ENCODE measurements at regions not wholly inside any gene's neighbourhood (a gene's known extent, or its start where the extent isn't known, plus 50 kb on each side); places are given as distances from the start of the nearest gene placed in this dataset.

DNA sequence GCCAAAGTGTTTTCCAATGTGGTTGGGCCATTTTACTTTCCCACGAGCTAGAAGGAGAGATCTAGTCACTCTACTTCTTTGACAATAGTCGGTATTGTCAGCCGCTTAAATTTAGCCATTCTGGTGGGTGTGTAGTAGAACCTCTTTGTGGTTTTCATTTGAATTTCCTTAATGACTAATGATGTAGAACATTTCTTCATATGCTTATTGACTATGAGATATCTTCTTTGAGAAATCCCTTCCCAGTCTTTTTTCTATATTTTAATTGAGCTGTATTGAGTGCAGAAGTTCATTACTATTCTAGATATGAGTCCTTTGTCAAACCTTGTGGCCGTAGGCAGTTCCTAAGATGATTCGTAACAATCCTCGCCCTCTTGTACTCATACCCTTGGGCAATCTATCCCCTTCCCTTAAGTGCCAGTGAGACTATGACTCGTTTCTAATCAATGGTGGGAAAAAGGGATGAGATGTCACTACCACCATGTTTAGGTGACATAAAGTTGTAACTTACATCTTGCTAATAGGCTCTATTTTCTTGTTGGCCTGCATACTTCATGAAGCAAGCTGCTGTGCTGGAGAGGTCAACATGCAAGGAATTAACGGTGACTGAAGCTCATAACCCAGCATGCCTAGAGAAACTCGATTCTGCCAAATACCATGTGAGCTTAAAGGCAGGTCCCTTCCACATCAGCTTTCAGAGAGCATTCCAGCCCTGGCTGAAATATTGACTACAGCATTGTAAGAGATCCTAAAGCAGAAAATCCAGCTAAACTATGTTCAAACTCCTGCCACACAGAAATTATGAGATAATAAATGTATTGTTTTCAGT is 817.9 kb upstream of the SOX9 start:
- Histone ChIP-seq H3K4me1 (ENCODE audit: control insufficient read depth in 2 of 2, insufficient read depth in 2 of 2, low read length in 2 of 2) (no peaks in the 10 kb centered on the region), H3K9me3 (ENCODE audit: control insufficient read depth in 2 of 2, insufficient read depth in 1 of 2, low read length in 1 of 2) (peaks cover 0 to 8% of the 10 kb centered on the region in 2 donors), H3K27me3 (ENCODE audit: control insufficient read depth in 2 of 2, insufficient read depth in 1 of 2, low read length in 1 of 2) (no peaks in the 10 kb centered on the region), H3K27ac (ENCODE audit: low read depth in 1 of 2, low read length in 1 of 2) (no peak overlapping the region), H3K4me3 (ENCODE audit: low read length in 2 of 2) (no peak overlapping the region), H3K36me3 (ENCODE audit: control insufficient read depth in 2 of 2, insufficient read depth in 2 of 2, low read length in 1 of 2) (no peaks in the 10 kb centered on the region)
- no peak for DNase-seq (ENCODE audit: low read depth in 6 of 9, low spot score in 9 of 9)
- WGBS = 91% methylated on average over 9 of the region's 9 CpGs

DNA sequence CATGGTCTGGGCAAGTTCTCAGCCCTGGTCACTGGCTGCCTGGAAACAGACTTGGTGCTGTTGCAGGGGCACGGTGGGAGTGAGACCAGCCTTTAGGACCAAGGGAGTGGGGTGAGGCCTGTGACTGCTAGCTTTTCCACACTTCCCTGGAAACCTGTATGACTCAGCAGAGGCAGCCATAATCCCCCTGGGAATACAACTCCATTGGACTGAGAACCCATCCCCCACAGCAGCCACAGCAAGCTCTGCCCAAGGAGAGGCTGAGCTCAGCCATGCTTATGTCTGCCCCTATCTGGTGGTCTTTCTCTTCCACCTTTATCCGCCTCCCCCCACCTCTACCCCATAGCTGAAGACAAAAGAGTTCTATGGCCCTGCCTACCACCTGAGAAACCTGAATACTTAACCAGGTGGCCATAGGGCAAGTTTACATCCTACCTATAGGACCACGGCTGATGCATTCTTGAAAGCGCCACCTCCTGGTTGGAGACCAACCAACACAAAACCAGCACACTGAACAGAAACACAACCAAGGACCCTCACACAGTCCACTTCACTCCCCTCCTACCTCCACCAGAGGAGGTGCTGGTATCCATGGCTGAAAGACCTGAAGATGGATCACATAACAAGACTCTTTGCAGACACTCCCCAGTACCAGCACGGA is 816.2 kb upstream of the SOX9 start:
- no peak overlapping the region for H3K4me3 ChIP-seq (ENCODE audit: low read length in 2 of 2)
- no peaks in the 10 kb centered on the region for H3K4me1 ChIP-seq (ENCODE audit: control insufficient read depth in 2 of 2, insufficient read depth in 2 of 2, low read length in 2 of 2)
- 93% methylated on average over 5 of the region's 5 CpGs for WGBS
- H3K9me3 ChIP-seq (ENCODE audit: control insufficient read depth in 2 of 2, insufficient read depth in 1 of 2, low read length in 1 of 2) = peaks cover 0 to 8% of the 10 kb centered on the region in 2 donors
- H3K27me3 ChIP-seq (ENCODE audit: control insufficient read depth in 2 of 2, insufficient read depth in 1 of 2, low read length in 1 of 2) = no peaks in the 10 kb centered on the region
- DNase-seq (ENCODE audit: low read depth in 6 of 9, low spot score in 9 of 9) = no peak
- H3K36me3 ChIP-seq (ENCODE audit: control insufficient read depth in 2 of 2, insufficient read depth in 2 of 2, low read length in 1 of 2) = no peaks in the 10 kb centered on the region
- no peak overlapping the region for H3K27ac ChIP-seq (ENCODE audit: low read depth in 1 of 2, low read length in 1 of 2)

DNA sequence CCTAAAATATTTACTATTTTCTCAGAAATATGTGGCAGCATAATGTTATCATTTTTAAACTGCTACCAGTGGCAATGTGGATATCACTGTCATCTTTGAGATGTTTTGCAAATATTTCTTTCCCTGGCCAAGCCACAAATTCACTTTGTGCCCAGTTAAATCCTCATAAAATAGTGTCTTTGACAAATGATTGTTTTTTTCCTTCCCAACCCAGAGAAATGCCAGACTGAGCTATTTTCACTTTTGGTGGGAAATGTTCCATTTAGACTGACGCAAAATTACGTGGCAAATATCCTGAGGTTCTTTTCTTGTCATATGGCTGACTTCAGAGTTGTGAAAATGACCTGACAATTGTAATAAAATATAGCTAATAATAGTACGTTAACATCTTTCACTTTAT is 807.0 kb upstream of the SOX9 start:
- Histone ChIP-seq H3K36me3 (ENCODE audit: control insufficient read depth in 2 of 2, insufficient read depth in 2 of 2, low read length in 1 of 2) (no peaks in the 10 kb centered on the region), H3K9me3 (ENCODE audit: control insufficient read depth in 2 of 2, insufficient read depth in 1 of 2, low read length in 1 of 2) (no peaks in the 10 kb centered on the region), H3K4me3 (ENCODE audit: low read length in 2 of 2) (no peak overlapping the region), H3K27ac (ENCODE audit: low read depth in 1 of 2, low read length in 1 of 2) (no peak overlapping the region), H3K27me3 (ENCODE audit: control insufficient read depth in 2 of 2, insufficient read depth in 1 of 2, low read length in 1 of 2) (no peaks in the 10 kb centered on the region), H3K4me1 (ENCODE audit: control insufficient read depth in 2 of 2, insufficient read depth in 2 of 2, low read length in 2 of 2) (no peaks in the 10 kb centered on the region)
- 57% methylated on average over 3 of the region's 3 CpGs for WGBS
- no peak for DNase-seq (ENCODE audit: low read depth in 6 of 9, low spot score in 9 of 9)

DNA sequence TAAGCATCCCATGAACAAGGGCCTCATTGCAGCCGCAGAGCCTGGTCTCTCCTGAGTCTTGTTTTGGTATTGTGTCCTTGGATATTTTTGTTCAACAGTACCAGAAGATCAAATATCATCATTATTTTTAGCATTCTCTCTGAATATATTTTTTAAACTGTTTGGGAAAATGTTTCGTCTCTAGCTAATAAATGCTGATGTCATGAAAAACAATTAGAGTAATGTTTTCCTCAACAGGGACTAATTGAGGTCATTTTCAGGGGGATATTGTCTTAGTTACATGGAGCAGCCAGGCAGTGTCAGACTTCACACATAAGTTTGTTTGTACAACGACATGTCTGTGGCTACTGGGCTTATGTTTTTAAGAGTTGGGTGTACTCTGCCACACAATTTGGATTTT is 805.3 kb upstream of the SOX9 start:
- 90% methylated on average over 3 of the region's 3 CpGs for WGBS
- no peaks in the 10 kb centered on the region for H3K36me3 ChIP-seq (ENCODE audit: control insufficient read depth in 2 of 2, insufficient read depth in 2 of 2, low read length in 1 of 2)
- no peak overlapping the region for H3K4me3 ChIP-seq (ENCODE audit: low read length in 2 of 2)
- DNase-seq (ENCODE audit: low read depth in 6 of 9, low spot score in 9 of 9) = no peak
- H3K9me3 ChIP-seq (ENCODE audit: control insufficient read depth in 2 of 2, insufficient read depth in 1 of 2, low read length in 1 of 2) = no peaks in the 10 kb centered on the region
- H3K4me1 ChIP-seq (ENCODE audit: control insufficient read depth in 2 of 2, insufficient read depth in 2 of 2, low read length in 2 of 2) = no peaks in the 10 kb centered on the region
- H3K27me3 ChIP-seq (ENCODE audit: control insufficient read depth in 2 of 2, insufficient read depth in 1 of 2, low read length in 1 of 2) = no peaks in the 10 kb centered on the region
- no peak overlapping the region for H3K27ac ChIP-seq (ENCODE audit: low read depth in 1 of 2, low read length in 1 of 2)

DNA sequence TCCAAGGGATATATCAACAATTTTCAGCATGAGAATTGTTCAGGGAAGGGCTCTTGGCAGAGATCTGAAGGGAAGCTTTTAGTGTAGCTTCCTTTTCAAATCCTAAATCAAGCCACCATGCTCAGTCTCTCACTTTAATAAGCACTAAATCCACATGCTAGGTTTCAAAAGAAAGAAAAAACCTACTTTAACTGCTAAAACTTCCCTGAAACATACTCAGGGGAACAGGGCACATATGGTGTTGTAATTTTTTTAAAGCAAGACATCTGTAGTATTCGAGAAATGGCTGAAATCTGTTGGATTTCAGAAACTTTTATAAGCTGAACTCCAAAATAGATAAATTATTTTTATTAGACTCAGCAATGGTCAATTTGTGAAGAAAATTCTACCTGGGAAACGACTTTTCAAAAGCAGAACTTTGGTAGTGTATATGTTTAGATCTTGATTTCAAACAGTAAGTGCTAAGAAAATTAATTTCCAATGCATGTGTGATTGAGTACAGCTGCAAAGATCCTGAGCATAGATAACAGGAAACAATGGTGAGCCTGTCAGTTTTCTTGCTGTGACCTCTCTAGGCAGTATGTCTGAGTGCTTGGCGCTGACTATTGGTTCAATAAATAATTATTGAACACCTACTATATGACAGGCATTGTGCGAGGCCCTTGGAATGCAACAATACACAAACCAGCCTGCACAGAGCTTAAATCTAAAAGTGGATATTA is 804.5 kb upstream of the SOX9 start:
- 85% methylated on average over 4 of the region's 4 CpGs for WGBS
- Histone ChIP-seq H3K27me3 (ENCODE audit: control insufficient read depth in 2 of 2, insufficient read depth in 1 of 2, low read length in 1 of 2) (no peaks in the 10 kb centered on the region), H3K4me3 (ENCODE audit: low read length in 2 of 2) (no peak overlapping the region), H3K9me3 (ENCODE audit: control insufficient read depth in 2 of 2, insufficient read depth in 1 of 2, low read length in 1 of 2) (no peaks in the 10 kb centered on the region), H3K4me1 (ENCODE audit: control insufficient read depth in 2 of 2, insufficient read depth in 2 of 2, low read length in 2 of 2) (no peaks in the 10 kb centered on the region), H3K36me3 (ENCODE audit: control insufficient read depth in 2 of 2, insufficient read depth in 2 of 2, low read length in 1 of 2) (no peaks in the 10 kb centered on the region), H3K27ac (ENCODE audit: low read depth in 1 of 2, low read length in 1 of 2) (no peak overlapping the region)
- DNase-seq (ENCODE audit: low read depth in 6 of 9, low spot score in 9 of 9) = no peak

DNA sequence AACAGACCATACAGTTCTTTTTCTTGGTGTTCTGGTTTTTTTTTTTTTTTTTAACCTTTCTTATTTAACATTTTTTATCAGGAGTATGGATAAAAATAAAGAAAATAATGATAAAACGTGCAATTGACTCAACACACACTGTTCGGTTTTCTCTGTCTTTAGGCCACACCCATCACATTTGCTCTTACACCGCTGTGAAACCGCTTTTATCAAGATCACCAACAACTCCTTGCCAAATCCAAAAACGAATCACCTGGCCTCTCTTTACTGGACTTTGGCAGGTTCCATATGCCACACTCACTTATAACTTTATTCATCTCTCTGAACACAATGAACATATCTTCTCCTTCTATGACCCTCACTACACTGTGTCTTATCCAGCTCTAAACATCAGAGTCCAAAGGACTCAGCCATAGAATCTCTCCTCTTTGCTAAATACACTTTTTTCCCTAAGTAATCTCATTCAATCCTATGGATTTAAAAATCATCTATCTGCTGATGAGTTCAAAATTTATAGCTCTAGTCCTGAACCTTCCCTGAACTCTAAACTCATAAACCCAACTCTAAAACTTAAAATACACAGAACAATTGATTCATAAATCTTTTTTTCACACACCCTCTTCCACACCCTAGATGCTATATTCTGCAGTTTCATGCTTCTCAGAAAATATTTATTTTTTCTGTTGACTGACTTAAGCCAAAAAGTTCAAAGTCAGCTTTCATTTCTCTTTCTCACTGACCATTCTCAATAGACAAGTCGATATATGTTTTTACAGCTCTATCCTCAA is 800.6 kb upstream of the SOX9 start:
- WGBS = 90% methylated on average over 6 of the region's 6 CpGs
- Histone ChIP-seq H3K27ac (ENCODE audit: low read depth in 1 of 2, low read length in 1 of 2) (no peak overlapping the region), H3K27me3 (ENCODE audit: control insufficient read depth in 2 of 2, insufficient read depth in 1 of 2, low read length in 1 of 2) (no peaks in the 10 kb centered on the region), H3K4me1 (ENCODE audit: control insufficient read depth in 2 of 2, insufficient read depth in 2 of 2, low read length in 2 of 2) (no peaks in the 10 kb centered on the region), H3K36me3 (ENCODE audit: control insufficient read depth in 2 of 2, insufficient read depth in 2 of 2, low read length in 1 of 2) (no peaks in the 10 kb centered on the region), H3K9me3 (ENCODE audit: control insufficient read depth in 2 of 2, insufficient read depth in 1 of 2, low read length in 1 of 2) (no peaks in the 10 kb centered on the region), H3K4me3 (ENCODE audit: low read length in 2 of 2) (no peak overlapping the region)
- DNase-seq (ENCODE audit: low read depth in 6 of 9, low spot score in 9 of 9) = no peak

DNA sequence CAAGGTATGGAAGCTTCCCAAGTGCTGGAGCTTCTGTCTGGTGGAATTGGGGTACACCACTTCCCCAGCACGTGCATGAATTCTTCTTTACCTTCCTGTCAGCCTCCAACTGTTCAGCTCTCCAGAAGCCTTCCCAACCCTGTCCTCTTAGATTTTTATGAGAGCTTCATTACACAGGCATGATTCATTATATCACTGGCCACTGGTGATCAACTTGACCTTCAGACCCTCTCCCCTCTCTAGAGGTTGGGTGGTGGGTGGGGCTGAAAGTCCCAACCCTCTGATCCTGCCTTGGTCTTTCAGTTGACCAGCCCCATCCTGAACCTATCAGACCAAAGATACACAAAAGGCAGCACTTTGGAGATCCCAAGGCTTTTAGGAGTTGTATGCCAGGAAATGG is 795.7 kb upstream of the SOX9 start:
- 78% methylated on average over 1 of the region's 1 CpG for WGBS
- DNase-seq (ENCODE audit: low read depth in 6 of 9, low spot score in 9 of 9) = no peak
- Histone ChIP-seq H3K27me3 (ENCODE audit: control insufficient read depth in 2 of 2, insufficient read depth in 1 of 2, low read length in 1 of 2) (no peaks in the 10 kb centered on the region), H3K36me3 (ENCODE audit: control insufficient read depth in 2 of 2, insufficient read depth in 2 of 2, low read length in 1 of 2) (no peaks in the 10 kb centered on the region), H3K4me1 (ENCODE audit: control insufficient read depth in 2 of 2, insufficient read depth in 2 of 2, low read length in 2 of 2) (no peaks in the 10 kb centered on the region), H3K27ac (ENCODE audit: low read depth in 1 of 2, low read length in 1 of 2) (no peak overlapping the region), H3K9me3 (ENCODE audit: control insufficient read depth in 2 of 2, insufficient read depth in 1 of 2, low read length in 1 of 2) (no peaks in the 10 kb centered on the region), H3K4me3 (ENCODE audit: low read length in 2 of 2) (no peak overlapping the region)

DNA sequence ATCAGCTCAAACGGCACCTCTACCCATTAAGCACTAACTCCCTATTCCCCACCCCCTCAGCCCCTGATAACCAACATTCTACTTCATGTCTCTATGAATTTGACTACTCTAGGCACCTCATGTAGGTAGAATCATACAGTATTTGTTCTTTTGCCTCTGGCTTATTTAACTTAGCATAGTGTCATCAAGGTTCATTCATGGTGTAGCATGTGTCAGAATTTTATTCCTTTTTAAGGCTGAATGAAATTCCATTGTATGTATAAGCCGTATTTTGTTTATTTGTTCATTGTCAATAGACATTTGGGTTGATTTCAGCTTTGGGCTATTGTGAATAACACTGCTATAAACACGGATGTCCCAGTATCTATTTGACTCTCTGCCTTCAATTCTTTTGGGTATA is 794.9 kb upstream of the SOX9 start:
- WGBS = 94% methylated on average over 3 of the region's 3 CpGs
- no peaks in the 10 kb centered on the region for H3K4me1 ChIP-seq (ENCODE audit: control insufficient read depth in 2 of 2, insufficient read depth in 2 of 2, low read length in 2 of 2)
- no peak overlapping the region for H3K27ac ChIP-seq (ENCODE audit: low read depth in 1 of 2, low read length in 1 of 2)
- H3K4me3 ChIP-seq (ENCODE audit: low read length in 2 of 2) = no peak overlapping the region
- H3K36me3 ChIP-seq (ENCODE audit: control insufficient read depth in 2 of 2, insufficient read depth in 2 of 2, low read length in 1 of 2) = no peaks in the 10 kb centered on the region
- no peaks in the 10 kb centered on the region for H3K27me3 ChIP-seq (ENCODE audit: control insufficient read depth in 2 of 2, insufficient read depth in 1 of 2, low read length in 1 of 2)
- no peaks in the 10 kb centered on the region for H3K9me3 ChIP-seq (ENCODE audit: control insufficient read depth in 2 of 2, insufficient read depth in 1 of 2, low read length in 1 of 2)
- DNase-seq (ENCODE audit: low read depth in 6 of 9, low spot score in 9 of 9) = no peak
